Hematopoietic multipotent progenitor cell treated with erythropoietin and hydrocortisone succinate and interleukin-3 and kit ligand, for 17 days (in vitro differentiated cells): ENCODE measurements at regions not wholly inside any gene's neighbourhood (a gene's known extent, or its start where the extent isn't known, plus 50 kb on each side); places are given as distances from the start of the nearest gene placed in this dataset.

Experiments used
- DNase-seq: peaks from one replicate; pipeline ENCODE4 v3.0.0-alpha.2; 2015; ENCODE audit warnings: low spot score

DNA sequence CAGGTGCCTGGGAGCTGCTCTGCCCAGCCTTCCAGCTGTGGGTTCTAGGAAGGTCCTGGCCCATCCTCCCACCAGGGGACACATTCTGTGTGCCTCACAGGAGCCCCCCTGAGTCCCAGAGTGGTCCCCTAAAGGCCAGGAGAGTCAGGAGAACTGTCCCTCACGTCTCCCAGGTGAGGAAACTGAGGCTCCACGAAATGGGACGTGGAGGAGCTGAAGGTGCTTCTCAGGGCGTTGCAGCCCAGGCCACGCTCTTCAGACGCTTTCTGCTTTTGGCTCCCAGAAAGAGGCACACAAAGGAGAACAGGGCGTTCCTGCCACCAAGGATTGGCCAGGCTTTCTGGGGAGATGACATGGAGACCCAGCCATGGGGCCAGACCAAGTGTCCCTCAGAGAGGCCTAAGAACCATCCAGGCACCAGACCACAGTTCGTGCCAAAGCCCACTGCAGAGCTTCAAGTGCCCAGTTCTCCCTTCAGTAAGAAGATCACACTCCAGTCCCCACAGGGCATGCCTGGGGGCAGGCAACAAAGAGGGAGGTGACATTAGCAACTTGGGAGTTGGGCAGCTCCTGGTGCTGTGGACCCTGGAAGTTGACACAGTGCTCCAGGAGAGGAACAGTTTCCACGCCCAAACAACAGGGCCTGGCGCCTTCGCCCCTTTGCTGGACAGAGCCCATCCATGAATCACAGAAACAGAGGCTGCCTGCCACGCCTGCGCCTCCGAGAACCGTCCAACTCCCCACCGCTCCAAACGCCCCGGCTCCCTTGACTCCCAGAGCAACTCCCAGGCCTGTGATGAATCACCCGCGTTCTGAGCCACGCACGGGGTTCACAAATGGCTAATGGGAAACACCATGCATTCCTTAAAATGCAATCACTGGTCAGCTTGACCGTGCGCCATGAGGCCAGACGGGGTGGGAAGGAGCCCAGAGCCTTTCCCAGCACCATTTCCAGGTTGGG lies 589.2 kb downstream of the BRD1 start:
- no peak for DNase-seq

DNA sequence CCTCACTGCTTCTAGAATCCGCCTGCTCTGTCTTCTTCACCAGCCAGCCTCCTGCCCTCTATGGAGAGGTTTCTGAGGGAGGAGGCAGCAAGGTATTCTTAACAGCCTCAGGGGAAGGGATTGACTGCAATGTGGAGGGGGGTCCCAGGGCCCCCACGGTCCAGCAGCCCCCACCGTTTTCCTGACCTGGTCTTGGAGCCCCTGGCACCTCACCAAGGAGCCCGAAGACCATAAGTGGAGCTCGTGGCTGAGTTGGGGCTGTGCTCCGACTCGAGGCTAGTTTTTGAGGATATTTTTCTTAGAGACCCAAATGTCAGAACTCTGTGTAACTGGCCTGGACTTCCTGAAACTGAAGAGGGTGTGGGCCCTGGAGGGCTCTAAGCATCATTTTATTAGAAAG lies 590.0 kb downstream of the BRD1 start:
- no peak for DNase-seq

DNA sequence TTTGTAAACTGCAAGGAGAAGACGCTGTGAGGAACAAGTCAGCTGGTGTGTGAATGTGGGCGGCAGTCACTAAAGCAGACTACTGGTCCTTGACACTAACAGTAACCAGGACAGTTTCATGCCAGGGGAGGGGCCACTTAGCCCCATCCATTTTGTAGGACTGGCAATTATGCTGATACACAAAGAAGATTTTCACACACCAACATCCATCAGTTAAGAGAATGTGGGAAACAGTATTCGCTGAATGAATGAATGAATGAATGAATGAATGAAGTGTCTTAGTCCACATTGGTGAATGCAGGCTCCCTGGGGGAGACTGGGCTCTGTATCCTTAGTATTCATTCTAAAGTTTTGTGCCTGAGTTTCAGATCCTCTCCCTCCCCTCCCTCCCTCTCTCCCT lies 590.4 kb downstream of the BRD1 start:
- DNase-seq = no peak

DNA sequence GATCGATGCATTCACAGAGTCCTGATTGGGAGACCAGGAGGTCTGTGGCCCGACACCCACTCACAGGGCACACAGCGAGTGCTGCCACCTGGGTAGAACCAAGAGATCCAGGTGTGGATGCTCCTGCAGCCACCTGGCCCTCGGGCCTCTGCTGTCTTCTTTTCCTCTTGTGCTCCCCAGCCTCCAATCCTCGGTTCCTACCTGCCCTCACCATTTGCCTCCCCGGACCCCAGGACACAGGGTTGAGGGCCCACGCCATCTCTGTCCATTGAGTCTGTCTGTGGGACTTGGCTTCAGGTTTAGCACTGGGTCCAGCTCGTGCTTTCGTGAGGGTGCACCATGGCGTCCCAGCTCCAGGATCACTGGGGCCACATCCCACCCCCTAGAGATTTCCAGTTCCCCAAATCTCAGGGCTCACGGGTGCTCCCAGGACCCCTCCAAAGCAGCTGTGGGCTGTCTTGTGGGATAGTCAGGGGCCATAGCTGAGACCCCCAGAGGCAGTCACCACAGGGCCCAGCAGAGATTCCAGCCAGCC lies 591.1 kb downstream of the BRD1 start:
- DNase-seq = no peak

DNA sequence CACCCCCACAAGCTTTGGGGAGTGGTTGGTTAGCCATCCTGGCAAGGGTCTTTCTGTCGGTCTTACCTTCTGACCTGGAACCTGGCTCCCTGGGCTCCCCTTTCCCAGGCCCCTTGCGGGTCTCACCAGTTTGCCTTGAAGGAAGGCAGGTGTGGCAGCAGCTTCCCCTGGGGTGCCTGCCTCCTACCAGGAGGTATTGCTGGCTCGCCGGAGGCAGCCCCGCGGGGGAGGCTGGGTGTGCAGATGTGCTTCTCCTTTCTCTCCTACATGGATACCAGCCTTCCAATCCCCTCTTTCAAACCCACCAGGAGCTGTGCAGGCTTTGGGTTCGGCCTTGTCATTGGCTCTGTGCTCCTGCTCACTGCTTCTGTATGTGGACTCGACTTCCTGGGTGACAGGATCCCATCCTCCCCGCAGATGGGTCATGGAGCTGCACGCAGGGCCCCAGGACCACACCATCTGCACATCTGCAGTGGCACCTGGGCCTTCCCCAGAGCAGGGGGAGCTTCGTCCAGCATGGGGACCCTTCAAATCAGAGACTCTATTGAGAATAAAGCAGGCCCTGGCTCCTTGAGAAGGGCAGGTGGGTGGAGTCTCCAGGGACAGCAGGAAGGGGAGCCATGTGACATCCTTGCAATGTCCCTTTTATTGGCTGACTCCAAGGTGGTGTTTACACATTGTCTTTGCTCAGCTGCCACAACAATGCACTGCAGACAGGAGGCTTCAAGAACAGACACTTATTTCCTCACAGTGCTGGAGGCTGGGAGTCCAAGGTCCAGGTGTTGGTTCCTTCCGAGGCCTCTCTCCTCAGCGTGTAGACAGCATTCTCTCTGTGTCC lies 592.0 kb downstream of the BRD1 start:
- no peak for DNase-seq

DNA sequence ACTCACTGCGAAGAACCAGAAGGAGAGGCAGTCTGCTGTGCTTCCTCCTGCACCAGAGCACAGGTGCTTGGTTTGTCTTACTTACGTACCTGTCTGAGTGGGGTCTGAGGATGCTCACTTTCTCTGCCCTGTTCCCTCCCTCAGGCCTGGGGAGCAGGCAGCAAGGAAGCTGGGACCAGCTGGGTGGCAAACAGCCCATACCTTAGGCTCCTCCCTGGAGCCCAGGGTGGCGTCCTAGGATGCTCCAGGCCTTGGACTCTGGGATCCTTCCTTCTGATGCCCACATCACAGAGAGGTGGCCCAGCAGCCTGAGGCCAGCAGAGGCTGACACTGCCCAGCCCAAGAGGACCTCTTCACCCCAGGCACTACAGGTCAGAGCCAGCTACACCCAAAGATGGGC lies 593.2 kb downstream of the BRD1 start:
- DNase-seq = no peak

DNA sequence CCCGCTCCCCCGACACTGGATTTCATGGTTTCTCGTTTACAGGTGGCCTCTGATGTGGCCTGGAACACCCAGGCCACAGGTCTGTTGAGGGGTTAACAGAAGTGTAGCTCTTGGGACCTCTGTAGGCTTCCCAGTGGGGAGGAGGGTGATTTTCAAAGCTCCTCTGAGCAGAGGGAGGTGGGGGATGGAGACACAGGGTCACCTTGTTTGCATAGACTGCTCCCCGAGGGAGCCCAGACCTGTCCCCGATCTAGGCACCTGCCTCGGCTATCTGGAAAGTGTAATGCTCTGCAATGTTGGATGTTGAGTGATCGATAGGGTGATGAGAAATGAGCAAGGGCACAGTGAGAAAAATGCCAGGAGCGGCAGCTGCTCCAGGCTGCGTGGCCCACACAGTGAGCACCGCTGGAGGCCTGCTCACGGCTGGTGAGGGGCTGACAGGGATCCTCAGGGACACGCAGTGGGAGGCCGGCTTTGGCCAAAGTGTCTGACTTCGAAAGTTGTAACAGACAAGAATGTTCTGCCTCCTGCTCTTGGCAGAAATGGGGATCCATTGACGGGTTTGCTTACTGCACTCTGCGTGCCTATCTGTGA lies 594.1 kb downstream of the BRD1 start:
- DNase-seq = no peak

DNA sequence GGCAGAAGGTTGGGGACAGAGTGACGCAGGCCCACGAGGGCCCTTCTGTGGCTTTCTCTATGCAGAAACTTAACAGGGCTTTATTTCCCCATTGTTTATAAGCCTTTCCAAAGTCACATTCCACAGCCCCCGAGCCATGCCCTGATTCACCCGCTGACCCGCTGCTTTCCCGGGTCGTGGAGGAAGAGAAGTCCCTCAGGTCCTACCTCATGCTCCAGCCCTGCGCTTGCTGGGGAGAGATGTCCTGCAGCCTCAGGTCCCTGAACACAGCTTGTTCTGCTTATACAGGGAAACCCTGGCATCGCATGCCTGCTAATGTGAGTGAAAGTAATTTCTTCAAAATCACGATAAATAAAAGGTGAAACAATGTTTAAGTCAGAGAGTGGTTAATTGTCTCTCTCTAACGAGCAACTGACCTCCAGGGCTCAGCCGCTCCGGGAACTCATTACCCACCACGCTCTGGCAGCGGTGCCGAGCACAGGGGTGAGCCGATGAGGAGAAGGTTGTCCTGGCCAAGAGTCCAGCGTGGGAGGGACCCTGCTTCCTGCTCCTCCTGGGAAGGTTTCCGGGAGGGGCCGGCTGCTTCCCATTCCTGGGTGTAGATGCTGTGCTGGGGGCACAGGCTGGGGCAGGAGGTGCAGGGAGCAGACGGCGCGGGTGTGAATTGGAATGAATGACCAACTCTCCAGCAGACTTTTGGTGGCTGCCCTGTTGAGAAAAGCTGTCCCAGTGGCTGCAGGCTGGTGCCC lies 595.2 kb downstream of the BRD1 start:
- no peak for DNase-seq

DNA sequence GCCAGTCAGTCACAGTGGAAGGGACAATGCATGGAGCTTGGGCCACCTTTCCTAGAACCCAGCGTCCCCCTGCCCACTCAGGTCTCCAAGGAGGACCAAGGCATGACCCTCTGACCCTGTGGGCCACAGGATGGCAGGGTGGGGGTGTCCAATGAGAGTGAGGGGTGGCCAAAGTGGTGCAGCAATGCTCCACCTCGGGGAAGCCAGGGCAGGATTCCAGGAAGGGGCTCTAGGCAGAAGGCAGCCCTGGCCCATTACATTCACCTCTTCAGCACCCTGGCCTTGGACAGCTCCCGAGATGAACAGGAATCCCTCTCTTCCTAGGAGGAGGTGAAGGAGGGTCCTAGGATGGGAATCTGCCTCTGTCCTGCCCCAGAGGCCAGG lies 597.5 kb downstream of the BRD1 start:
- no peak for DNase-seq

DNA sequence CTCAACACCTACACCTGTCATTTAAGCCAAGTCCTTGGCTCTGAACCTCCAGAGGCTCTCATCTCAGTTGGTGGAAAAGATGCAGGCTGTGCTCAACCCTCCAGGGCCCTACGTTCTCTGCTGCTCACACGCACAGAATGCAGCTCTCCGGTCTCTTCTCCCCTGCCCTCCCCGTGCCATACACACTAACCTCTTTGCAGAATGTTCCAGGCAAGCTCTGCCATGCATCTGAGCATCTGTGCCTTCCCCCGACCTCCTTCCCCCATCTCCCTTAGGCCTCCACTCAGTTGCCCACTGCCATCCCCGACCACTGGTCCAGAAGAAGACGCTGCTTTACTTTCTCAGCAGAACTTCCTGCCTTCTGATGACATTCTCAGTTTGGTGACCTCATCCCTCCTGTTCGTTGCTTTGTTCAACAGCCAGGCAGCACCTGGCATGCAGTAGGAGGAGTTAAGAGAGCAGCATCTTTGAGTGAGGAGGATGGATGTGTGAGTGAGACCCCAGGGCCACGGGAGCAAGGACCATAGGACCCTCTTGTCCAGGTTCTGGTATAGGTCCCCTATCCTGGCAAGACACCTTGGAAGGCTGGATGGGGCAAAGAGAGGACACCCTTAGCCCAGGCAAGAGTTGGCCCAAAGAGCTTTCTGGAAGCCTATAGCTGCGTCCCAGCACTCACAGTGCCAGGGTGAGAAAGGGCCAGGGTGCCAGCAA lies 598.0 kb downstream of the BRD1 start:
- DNase-seq = no peak

DNA sequence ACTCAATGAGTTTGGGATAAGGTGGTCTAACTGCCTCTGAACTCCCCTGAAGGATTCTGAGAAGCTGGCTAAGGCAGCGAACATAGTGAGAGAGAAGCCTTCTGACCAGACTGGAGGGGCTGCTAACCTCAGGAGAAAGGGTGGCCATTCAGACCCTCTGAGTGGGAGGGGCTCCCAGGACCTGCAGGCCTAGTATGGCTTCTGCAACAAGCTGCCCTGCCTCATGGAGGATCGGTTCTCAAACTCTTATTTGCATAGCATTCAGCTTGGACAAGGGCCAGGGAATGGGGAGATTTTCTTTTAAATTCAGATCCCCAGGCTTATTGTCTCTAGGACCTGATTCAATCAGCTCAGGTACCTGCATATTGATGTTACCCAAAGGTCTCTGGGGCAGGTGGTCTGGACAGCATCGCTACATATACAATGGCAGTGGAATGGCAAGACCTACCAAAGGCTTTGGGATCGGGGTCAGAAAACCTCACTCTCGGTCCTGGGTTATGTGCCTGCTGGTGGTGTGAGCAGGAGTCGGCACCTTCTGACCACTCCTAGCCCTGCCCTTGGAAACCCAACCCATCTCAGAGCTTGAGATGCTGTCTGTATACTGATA lies 599.1 kb downstream of the BRD1 start:
- no peak for DNase-seq

DNA sequence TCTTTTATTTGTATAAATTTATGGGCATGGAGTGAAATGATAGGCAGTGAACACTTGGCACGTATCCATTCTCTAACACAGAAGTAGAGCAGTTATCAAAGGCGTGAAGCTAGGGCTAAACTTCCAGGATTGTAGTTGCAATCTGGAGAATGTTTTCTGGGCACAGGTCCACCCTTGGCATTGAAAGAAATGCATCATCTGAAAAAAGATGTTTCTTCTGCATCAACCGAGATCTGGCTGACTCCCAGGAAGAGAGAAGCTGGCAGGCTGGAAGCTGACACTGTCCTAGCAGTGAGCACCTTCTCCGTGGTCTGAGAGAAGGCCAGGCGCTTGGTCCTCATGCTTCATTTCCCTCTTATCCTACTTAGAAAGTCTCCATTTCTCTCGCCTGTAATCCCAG lies 600.0 kb downstream of the BRD1 start:
- DNase-seq = no peak

DNA sequence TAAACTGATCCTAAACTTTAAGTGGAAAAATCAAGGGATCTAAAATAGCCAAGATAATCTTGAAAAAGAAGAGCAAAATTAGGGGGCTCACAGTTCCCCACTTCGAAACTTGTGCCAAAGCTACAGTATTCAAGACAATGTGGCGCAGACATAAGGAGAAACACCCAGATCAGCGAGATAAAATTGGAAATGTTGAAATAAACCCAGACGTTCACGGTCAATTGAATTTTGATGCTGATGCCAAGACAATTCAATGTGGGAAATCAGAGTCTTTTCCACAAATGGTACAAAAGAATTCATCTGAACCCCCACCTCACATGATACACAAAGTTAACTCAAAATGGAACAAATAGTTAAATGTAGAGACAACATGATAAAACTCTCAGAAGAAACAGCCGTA lies 601.6 kb downstream of the BRD1 start:
- DNase-seq = no peak

DNA sequence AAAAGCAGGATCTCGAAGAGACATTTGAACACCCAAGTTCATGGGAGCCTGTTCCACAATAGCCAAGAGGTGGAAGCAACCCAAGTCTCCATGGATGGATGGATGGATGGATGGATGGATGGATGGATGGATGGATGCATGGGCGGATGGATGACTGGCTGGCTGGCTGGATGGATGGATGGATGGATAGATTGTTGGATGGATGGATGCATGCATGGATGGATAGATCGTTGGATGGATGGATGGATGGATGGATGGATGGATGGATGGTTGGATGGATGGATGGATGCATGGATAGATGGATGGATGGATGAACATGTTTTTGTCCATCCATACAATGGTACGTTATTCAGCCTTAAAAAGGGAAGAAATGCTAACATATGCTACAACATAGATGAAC lies 603.4 kb downstream of the BRD1 start:
- DNase-seq = no peak

DNA sequence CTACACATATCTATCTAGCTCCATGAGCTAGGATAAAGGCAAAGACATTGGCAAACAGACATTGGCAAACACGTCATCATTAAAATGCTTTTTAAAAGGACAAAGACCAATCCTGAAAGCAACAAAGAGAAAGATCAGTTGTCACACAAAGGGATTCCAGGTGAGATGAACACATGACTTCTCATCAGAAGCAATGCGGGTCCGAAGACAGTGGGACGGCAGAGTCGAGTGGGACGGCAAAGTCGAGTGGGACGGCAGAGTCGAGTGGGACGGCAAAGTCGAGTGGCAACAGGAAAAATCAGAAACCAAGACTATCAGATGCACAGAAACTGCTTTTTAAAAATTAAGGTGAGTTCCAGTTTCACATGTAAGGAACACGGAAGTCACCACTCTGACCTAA lies 609.5 kb downstream of the BRD1 start:
- no peak for DNase-seq

DNA sequence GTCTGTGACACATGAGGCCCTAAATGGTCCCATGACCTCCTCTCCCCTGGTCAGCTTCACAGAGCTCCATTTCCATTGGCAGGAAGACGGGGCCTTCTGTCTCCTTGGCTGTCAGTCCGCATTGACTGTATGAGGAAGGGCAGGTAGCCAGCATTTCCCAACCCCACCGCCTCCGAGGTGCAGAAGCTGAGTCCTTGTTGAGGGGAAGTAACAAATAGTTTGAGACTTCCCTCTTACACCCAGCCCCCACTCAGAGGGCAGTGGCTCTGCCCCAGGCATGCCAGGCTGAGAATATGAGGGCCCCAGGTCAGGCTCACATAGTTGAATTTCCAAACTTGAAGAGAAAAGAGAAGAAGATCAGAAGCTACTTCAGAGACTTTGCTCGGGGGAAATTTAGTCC lies 611.1 kb downstream of the BRD1 start:
- DNase-seq = no peak

DNA sequence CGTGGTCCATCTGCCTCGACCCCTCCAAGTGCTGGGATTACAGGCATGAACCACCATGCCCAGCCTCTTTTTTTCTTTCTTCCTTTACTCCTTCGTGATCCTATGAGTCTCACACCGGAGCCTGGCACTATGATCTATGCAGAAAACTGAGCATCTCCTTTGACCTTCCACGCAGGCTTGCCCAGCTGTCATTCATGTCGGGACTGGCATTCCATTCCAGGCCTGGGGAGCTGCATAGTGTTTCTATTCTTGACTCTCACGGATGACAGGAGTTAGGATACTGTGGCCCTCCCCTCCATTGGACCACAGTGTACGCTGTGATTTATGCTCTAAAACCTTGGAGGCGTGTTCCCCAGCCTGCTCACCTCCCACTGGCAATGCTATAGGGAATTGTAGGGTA lies 611.8 kb downstream of the BRD1 start:
- DNase-seq = no peak

DNA sequence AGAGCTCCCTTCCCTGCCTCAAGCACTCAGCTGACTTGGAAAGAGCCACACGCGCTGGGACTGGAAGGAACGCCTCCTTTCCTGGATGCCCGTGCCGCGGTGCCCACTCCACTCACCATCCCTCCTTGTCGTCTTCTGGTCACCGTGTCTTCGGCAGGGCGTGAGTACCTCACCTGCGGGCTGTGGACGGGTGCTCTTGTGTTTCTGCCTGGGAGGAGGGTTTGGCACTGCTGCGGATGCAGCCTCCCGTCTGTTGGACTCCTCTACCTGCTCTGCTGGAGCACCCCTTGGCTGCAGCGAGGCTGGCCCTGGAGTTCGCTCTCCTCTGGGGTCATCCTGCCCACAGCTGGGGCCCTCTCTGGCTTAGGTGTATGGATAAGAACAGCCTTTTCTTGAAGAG lies 612.7 kb downstream of the BRD1 start:
- no peak for DNase-seq

DNA sequence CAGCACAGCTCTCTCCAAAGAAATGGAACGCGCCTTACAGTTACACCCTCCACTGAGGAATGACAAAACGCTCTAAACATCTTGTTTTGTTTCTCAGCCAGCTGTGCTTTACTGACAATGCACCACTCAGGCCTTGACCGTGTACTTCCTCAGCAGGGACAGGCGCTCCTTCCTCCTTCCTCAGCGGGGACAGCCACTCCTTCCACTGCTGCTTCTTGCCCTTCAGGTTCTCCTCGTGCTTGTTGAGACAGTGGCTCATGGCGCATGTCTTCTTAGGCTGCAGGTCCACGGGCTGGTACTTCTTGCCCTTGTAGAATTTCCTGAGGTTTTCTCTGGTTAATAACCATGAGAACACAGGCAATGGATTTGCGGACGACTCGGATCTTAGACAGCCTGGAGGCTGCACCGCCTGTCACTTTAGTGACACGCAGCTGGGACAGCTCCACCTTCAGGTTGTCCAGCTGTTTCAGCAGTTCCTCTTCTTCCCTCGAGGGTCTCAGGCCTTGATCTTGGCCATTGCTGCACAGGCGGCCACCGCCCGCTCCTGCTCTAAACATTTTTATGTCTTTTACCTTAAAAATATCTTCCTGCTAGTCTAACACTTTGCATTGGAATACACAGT lies 613.8 kb downstream of the BRD1 start:
- no peak for DNase-seq

DNA sequence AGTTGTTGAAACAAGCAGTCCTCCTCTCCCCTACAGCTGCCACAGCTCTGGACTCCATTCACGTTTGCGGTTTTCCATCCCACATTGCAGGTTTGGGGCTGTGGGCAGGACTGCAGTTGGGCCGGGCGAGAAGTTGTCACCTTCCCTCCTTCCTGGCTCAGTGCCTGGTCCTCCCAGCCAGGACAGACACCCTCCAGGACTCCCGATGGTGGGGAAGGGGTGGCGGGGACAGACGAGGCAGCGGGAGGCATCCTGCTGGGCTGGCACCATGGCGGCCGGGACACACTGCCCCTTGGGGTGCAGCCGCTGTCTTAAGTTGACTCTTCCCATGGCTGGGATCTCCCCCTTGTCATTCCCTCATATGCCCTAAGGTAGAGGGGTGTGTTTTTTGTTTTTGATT lies 615.2 kb downstream of the BRD1 start:
- no peak for DNase-seq
